ENCODE measurements at regions not wholly inside any gene's neighbourhood (a gene's known extent, or its start where the extent isn't known, plus 50 kb on each side); places are given as distances from the start of the nearest gene placed in this dataset.

- Histone ChIP-seq H2BK20ac (ENCODE audit: low read depth, low read length) (no peak overlapping the region), H3K27ac (ENCODE audit: insufficient read depth, low read length) (no peak overlapping the region), H3K9ac (ENCODE audit: low read depth, low read length) (no peak overlapping the region), H4K5ac (ENCODE audit: low read depth, low read length) (no peak overlapping the region), H2BK5ac (ENCODE audit: low read depth, low read length, poor library complexity, severe bottlenecking) (no peak overlapping the region), H3K4me1 (ENCODE audit: control insufficient read depth, insufficient read depth, low read length) (peaks cover 10% of the 10 kb centered on the region), H3K36me3 (ENCODE audit: control insufficient read depth, insufficient read depth, low read length) (no peaks in the 10 kb centered on the region), H3K4me3 (ENCODE audit: insufficient read depth, low read depth, low read length) (no peak overlapping the region), H3K79me1 (ENCODE audit: low read depth in 1 of 2, low read length in 2 of 2) (no peaks in the 10 kb centered on the region), H3K27me3 (ENCODE audit: control insufficient read depth, insufficient read depth, low read length) (peaks cover 5% of the 10 kb centered on the region), H3K4ac (ENCODE audit: low read depth, low read length) (no peak overlapping the region), H3K4me2 (ENCODE audit: low read depth, low read length) (no peak overlapping the region), H4K20me1 (ENCODE audit: insufficient read depth, low read length) (no peaks in the 10 kb centered on the region), H3K18ac (ENCODE audit: low read depth, low read length) (no peak overlapping the region), H3K14ac (replicated peaks; ENCODE audit: low read depth, low read length) (no peak overlapping the region), H2AFZ (replicated peaks; ENCODE audit: low read length, poor library complexity) (peak overlapping the region; percentile 62), H2AK9ac (replicated peaks; ENCODE audit: low read depth, low read length, poor library complexity) (peak overlapping the region; percentile 33), H3K56ac (ENCODE audit: extremely low read depth, insufficient read depth, low read length) (no peak overlapping the region), H4K91ac (ENCODE audit: insufficient read depth, low read depth, low read length) (no peak overlapping the region), H3K9me3 (ENCODE audit: control insufficient read depth, insufficient read depth, low read length) (no peaks in the 10 kb centered on the region), H4K8ac (ENCODE audit: low read depth in 2 of 2, low read length in 2 of 2) (no peak overlapping the region), H3K9me1 (ENCODE audit: insufficient read depth, low read length) (0 out of 2 replicates have a peak, but pooled peaks cover 8% of the 10 kb centered on the region), H3K23ac (ENCODE audit: low read depth, low read length) (no peak overlapping the region), H2AK5ac (ENCODE audit: low read depth, low read length) (peak overlapping the region; percentile 47), H2BK15ac (ENCODE audit: low read depth, low read length) (no peak overlapping the region), H2BK120ac (ENCODE audit: low read depth, low read length) (no peak overlapping the region)
- WGBS, 2 experiments (ENCODE audit: extremely low coverage in 2 of 2, insufficient read length in 1 of 2): 60% methylated on average over 4 of the region's 18 CpGs; no CpG with 5 or more reads in 1 of the 2 experiments
- intact Hi-C loops (cut with micrococcal nuclease): loop anchor here (2.0 kb wide), 3 partner anchors 79 to 371 kb away; no protein-coding TSS in a partner anchor
- no peak for ATAC-seq (ENCODE audit: low read depth)
- DNase-seq: no peak
- TF ChIP-seq MAZ (IDR thresholded peaks at IDR 0.05; ENCODE audit: borderline replicate concordance, low read depth, low read length) (no peak), NFE2L2 (IDR thresholded peaks at IDR 0.05; ENCODE audit: low read depth, low read length) (no peak), FOS (IDR thresholded peaks at IDR 0.05; ENCODE audit: low read depth, low read length) (no peak), POLR2A (IDR thresholded peaks at IDR 0.05; ENCODE audit: low read depth, low read length) (no peak), MAFK (IDR thresholded peaks at IDR 0.05; ENCODE audit: low read depth, low read length) (no peak), RCOR1 (IDR thresholded peaks at IDR 0.05; ENCODE audit: insufficient replicate concordance, low read length) (no peak), RFX5 (IDR thresholded peaks at IDR 0.05; ENCODE audit: low read depth, low read length) (no peak)
- TF ChIP-seq, protein P1, sequence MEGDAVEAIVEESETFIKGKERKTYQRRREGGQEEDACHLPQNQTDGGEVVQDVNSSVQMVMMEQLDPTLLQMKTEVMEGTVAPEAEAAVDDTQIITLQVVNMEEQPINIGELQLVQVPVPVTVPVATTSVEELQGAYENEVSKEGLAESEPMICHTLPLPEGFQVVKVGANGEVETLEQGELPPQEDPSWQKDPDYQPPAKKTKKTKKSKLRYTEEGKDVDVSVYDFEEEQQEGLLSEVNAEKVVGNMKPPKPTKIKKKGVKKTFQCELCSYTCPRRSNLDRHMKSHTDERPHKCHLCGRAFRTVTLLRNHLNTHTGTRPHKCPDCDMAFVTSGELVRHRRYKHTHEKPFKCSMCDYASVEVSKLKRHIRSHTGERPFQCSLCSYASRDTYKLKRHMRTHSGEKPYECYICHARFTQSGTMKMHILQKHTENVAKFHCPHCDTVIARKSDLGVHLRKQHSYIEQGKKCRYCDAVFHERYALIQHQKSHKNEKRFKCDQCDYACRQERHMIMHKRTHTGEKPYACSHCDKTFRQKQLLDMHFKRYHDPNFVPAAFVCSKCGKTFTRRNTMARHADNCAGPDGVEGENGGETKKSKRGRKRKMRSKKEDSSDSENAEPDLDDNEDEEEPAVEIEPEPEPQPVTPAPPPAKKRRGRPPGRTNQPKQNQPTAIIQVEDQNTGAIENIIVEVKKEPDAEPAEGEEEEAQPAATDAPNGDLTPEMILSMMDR (conservative IDR thresholded peaks at IDR 0.05; ENCODE audit: low read depth, low read length): no peak
- BruUV-seq (replicated peaks): no TSS peak
- ChIA-PET POLR2A (ENCODE audit: unreplicated experiment) (no interaction called here), CTCF (no interaction called here)
- in situ Hi-C loops (cut with MboI; ENCODE audit: low sequenced_read_pairs): no loop called here
- dilution Hi-C loops (cut with HindIII; ENCODE audit: low sequenced_read_pairs, unreplicated experiment): no loop called here
Observed at GRCh38 chrX:39895218-39896110, 202.3 kb downstream of the BCOR start.

Measured in IMR-90 (cell line).